LoVo (cell line): ENCODE measurements at regions not wholly inside any gene's neighbourhood (a gene's known extent, or its start where the extent isn't known, plus 50 kb on each side); places are given as distances from the start of the nearest gene placed in this dataset.

Source experiments
- DNase-seq: peaks from one replicate; pipeline ENCODE4 v3.0.0-alpha.2; 2016; ENCODE audit warnings: low spot score

DNA sequence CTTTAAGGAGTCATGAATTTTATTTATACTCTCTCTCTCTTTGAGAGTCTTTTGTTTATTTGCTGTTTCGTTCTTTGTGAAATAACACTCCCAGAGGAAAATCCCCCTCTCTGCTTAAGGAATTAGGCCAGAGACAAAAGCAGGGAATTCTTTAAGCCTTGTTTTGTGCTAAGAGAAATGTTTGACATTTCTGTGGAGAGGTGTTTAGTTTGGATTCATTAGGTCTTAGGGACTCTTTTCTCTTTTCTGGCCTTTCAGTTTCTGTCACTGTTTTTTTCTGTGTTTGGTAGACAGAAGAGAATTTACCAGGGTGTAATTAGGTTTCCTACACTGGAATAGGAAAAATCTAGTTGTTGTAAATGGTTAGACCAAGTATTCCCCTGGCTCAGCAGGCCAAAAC lies 241.8 kb upstream of the NR2F2 start:
- DNase-seq, result no peak

DNA sequence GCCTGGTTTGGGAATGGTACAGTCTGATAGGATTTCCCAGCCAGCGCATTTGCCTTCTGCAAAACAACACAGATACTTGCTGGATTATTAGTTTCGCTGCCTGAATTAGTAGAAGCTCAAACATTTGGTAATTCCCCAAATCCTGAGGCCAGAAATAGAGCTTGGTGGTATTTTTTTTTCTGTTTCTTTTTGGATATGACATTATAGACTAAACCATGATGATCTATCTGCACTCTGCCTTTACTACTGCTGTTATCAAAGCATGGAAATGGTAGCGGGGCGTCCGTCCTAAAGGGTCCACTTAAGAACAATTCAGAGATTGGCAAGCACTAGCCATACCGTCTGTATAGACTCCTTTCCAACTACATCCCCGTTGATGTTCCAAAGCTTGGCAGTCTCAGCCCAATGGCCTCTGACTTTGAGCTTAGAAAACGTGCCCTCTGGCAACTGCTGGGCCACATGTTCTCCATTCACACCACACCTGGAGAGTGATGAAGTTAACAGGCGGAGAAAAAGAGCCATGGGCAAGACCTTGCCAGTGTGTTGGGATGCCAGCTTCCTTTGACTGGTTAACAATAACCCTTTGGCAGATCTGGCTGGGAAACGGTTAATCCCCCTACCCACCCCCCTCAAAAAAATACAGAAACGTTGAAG lies 241.0 kb upstream of the NR2F2 start:
- no peak for DNase-seq

DNA sequence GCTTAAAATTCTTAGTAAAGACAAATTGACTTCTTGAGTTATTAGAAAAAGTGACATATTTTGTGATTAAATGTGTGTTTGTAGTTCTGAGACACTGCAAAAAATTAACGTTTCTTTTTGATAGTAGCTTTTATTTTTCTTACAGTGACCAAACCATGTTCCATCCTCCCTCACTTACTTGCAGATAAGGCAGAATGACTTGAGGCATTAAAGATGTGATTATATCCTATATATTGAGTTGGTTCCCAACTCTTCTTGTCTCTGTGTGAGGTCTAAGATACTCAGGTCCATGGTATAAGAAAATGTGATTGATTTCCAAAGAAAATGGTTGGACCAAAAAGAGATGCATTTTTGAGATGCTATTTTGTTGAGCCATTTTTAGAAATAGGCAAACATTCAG lies 238.3 kb upstream of the NR2F2 start:
- DNase-seq, result no peak

DNA sequence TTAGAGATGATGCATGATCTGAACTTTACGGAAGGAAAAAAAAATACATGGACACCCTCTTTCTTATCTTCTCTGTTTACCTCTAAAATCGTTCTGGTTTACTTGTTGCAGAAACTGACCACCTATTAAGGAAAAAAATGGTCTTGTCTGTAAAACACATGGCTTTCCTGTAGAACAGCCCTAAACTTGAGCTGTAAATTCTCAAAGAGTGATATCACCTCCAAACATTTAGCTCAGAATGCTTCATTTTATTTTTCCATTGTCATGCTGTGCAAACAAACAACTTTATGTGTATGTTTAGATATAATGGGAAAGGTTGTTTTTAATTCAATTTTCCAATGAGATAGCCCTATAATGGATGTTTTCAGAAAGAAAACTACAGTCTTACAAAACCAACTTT lies 237.4 kb upstream of the NR2F2 start:
- DNase-seq, result no peak

DNA sequence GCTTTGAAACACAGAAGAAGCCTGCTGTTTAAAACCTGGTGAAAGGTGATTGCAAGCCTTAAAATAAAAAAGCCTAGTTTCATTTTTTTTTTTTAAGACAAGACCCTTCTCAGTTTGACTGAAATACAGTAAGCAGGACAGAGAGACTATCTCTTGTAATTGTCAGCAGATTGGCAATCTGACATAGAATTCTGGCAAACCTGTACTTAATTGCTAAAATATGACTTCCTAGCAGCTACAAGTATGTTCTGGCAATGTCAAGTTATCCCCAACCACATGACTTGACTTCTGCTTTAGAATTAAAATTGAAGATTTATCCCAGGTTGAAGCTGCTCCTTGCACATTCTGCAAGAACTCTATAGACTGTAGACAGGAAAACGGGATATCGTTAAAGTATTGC lies 232.8 kb upstream of the NR2F2 start:
- DNase-seq, result no peak

DNA sequence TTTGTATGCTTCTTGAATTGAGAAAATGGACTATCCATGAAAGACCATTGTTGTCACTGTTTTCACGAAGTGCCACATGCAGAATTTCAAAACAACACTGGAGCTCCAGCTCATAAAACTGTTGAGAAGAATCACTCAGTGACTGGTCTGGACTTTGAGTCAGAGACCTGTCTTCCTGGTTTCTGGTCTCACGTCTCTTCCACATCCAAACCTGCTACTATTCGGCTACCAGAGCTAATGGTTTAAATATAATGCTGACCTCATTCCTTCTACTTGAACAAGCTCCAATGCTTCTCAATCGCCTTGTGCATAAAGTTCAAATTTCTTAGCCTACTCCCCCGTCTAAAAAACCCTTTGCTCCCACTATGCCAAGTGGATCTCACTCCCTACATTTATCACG lies 227.9 kb upstream of the NR2F2 start:
- no peak for DNase-seq

DNA sequence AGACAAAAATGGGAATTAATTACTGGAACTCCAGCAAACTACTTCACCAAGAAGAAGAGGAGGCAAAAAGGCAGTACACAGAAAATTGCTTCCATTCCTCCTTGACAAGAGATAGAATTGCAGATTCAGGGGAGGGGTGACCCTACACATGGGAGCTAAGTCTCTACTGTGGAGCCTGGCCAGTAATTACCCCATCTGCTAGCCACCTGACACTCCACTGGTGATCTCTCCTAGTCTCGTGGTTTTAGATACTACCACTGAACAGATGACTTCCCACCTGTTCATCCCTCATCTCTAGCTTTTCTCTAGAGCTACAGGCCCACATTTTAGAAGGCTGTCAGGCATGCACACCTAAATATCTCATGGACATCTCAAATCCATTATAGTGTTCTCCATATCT lies 224.3 kb upstream of the NR2F2 start:
- no peak for DNase-seq

DNA sequence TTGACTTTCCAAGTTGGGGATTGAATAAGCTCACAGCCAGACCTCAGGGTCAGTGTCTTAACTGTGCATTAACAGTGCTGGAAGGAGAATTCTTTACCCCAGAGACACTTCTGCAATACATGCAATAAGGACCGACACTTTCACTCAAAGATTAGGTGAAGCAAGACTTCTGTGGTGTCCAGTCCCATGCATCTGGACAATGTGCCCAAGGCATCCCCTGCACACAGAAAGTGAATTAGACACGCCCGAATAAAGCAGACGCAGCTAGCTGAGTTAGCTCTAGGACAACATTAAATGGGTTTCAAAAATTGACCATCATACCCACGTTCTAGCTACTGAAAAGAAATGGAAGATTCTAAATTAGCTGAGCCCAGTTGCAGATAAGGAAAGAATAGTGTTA lies 223.9 kb upstream of the NR2F2 start:
- no peak for DNase-seq

DNA sequence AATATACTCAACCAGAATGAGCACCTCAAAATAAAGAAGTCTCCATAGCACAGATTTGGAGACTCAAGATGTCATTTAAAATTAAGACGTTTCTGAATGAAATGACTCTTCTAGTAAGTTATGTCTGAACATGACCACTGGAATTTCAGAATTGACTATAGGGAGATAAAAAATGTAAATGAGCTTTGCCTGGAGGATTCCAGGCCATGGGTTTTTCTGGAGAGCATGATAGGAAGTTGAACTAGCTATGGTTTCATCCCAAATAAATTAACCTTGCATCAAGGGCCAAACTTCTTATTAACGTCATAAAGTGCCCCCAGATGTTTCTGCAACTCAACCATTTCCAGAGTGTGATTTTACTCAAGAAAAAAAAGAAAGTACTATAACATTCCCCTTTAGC lies 222.6 kb upstream of the NR2F2 start:
- no peak for DNase-seq

DNA sequence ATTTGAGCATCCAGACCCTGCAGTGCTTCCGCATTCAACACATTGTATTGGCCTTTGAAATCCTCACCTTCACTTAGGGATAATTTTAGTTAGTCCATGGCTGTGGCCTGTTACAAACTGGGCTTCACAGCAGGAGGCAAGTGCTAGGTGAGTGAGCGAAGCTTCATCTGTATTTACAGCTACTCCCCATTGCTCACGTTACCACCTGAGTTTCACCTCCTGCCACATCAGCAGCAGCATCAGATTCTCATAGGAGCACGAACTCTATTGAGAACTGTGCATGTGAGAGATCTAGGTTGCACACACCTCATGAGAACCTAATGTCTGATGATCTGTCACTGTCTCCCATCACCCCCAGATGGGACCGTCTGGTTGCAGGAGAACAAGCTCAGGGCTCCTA lies 222.1 kb upstream of the NR2F2 start:
- DNase-seq, result no peak

DNA sequence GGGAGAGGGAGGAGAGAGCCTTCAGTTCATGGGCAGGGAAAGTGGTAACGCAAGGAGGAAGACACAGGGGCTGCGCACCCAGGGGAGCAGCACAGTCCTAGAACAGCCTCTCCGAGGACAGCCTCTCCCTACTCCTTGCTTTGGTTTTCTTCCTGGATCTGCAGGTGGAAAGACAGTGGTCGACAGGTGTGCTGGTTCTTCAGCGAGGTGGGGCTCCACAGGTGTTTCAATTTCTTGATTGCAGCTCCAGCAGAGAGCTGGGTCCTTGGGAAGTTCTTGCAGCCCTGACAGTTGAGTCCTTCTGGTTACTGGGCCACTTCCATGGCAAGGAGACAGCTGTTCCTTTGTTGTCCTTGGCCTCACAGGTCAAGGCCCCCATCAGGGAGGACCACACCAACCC lies 220.7 kb upstream of the NR2F2 start:
- no peak for DNase-seq

DNA sequence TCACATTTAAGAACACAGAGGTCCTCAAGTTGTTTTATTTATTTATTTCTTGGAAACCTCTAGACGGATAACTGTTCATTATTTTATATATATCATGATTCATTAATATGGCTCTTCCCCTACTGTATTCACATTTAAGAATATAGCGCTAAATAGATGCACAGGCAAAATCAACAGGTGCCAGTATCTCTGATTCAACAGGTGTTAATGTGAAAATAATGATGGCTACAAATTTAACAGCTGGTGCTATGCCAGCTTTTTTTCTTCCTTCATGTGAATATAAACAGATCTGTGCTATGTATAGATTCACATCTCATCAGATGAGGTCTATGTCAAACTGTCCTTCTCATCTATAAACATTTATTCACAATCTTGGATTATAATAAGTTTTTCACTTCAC lies 218.5 kb upstream of the NR2F2 start:
- no peak for DNase-seq

DNA sequence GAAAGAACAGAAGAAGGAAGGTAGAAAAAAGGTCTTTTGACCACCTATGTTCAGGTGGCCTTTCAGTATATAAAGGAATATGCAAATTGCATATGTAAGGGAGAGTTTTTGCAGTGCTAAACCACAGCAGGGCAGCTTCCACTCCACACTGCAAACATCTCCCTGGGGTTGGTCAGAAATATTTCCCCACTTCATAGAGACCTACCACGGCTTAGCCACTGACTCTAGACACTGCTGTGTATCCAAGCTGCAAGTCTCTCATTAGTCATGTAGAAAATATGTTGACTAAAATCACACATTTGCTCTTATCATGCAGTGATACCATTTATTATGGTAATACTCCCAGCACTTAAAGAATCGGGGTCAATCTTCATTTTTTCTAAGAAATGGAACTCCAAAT lies 214.9 kb upstream of the NR2F2 start:
- DNase-seq, result no peak

DNA sequence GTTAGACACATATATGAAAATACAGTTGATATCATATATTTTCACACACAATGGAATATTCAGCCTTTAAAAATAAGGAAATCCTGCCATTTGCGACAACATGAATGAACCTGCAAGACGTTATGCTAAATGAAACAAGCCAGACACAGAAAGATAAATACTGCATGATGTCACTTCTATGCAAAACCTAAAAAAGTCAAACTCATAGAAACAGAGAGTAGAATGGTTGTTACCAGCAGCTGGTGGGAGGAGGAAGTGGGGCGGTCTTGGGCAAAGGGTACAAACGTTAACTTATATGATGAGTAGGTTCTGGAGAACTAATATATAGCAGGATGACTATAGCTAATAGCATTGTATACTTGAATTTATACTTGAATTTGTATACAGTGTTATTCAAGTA lies 213.2 kb upstream of the NR2F2 start:
- no peak for DNase-seq

DNA sequence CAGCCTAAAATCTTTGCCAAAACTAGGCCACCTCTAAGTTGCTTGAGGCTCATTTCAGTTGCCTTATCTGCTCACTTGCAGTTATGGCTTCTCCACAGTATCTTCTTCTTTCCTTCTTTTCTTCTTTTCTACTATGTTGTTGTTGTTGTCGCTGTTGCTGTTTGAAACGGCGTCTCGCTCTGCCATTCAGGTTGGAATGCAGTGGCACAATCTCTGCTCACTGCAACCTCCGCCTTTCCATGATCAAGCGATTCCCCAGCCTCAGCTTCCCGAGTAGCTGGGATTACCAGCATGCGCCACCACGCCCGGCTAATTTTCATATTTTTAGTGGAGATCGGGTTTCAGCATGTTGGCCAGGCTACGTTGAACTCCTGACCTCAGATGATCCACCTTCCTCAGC lies 210.8 kb upstream of the NR2F2 start:
- DNase-seq, result no peak

DNA sequence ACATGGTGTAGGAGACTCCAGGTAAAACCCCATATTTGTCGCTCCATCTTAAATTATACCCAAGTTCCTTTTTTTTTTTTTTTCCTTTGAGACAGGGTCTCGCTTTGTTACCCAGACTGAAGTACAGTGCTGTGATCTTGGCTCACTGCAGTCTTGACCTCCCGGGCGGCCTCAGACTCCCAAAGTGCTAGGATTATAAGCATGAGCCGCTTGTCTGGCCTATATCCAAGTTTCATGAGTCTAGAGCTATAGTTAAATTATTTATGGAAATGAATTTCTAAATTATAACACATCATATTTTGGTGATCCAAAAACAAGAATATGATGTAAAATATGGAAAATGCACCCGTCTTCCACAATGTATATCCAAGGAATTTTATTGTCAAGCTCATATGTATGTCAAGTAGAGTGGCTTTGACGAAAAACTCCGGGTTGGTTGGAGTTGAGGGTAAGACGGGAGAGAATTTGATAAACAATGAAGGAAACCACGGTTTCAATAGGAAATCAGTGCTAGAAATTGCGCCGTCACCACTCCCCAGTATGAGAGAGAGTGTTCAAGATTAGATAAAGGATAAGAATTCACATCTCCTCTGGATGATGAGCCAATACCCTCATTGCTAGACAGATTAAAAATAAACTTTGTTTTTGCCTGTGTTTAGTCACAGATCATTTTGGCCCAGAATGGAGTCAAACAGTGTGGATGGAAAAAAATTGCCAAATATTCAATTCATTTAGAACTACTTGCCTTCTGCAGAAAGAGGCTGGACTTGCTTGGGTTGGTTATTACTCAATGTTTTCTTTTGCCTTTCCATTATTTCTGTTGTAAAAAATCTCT lies 209.2 kb upstream of the NR2F2 start:
- no peak for DNase-seq

DNA sequence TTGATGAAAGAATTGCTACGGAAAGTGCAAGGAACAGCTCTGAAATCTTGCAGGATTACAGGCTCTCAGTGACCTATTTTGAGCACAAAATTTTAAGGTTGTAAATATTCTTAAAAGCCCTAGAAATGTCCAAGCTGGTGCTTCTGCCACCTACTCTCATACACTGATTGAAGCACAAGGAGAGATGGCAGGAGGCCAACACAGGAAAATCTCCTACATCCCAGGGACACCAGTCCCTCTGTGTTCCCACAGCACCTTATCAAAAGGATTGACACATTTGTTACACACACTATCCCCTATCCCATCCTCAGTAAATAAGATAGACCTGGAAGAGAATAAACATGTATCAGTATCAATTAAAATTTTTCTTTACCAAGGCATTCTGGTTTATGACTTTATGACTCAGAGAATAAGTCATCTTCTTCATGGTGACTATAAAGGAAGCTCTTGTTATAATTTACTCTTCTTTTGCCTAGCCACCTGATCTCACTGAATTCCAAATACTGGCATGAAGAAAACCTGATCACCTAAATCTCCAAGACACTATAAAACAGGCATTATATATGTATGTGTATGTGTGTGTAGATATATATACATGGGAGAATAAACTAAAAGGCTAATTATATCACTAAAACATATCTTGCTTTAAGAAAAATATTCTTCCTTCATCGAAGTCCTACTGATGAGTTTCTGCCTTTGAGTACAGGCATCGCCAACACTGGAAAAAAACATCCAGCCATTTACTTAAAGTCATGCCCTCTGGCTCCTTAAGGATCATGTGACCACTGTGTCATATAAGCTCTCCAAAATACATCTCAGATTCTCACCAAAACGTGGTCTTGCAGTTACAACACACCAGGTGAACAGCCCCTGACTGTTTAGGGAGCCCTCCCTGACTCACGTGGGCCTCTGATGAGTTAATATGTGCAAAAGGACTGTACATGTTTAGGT lies 208.1 kb upstream of the NR2F2 start:
- peak; percentile 23 for DNase-seq

DNA sequence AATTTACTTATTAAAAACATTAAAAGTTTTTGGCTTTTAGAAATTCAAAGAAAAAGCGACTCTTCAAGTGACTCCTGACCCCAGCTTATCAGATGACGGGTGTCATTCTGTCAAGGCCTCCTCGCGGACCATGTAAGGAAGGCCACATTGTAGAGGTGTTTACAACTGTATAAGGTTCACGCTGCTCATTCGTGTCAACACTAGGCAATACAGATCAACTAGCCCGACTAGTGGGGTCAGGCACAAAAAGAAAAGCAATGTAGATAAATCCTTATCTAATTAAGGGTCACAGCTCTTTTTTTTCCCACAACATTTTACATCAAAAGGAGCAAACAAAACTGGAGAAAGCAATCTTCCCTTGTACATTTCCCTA lies 207.5 kb upstream of the NR2F2 start:
- no peak for DNase-seq

DNA sequence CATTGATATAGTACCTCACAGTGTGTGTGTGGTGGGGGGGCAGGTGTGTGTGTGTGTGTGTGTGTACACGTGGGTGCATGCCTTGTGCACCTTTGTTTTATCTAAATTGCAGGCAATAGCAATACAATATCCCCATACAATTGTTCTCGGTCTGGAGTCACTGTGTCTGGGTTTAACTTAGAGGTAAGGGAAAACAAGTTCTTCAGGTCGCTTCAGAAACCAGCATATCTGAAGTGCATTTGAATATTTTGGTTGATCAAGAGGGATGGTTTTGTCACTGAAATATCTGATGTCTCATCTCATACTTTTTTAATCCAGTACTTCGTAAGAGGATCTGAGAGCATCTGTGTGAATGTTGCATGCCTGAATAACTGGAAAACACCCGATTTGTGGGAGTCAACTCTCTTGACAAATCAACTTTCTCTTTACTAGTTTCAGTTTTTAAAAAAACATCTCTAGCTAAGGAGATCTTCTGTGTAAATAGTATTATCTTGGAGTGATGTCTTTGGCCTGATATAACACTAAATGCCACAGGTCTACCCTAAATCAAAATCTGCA lies 206.8 kb upstream of the NR2F2 start:
- no peak for DNase-seq

DNA sequence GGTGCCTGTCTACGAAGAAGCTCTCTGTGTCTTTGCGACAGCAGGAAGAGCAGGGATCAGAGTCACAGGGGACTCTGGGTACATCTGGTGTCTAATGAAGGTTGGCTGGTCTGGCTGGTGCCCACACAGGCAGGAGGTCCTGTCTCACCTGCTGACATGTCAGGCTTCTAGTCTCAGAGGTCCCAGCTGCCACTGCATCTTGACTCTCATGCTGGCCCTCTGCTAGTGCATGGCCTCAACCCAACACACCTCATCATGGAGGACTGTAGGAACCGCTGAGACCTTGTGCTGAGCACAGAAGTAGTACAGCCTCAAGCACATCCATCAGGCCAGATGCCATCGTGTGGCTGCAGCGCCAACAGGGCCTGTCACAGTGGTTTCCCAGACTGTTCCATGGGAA lies 206.1 kb upstream of the NR2F2 start:
- no peak for DNase-seq

DNA sequence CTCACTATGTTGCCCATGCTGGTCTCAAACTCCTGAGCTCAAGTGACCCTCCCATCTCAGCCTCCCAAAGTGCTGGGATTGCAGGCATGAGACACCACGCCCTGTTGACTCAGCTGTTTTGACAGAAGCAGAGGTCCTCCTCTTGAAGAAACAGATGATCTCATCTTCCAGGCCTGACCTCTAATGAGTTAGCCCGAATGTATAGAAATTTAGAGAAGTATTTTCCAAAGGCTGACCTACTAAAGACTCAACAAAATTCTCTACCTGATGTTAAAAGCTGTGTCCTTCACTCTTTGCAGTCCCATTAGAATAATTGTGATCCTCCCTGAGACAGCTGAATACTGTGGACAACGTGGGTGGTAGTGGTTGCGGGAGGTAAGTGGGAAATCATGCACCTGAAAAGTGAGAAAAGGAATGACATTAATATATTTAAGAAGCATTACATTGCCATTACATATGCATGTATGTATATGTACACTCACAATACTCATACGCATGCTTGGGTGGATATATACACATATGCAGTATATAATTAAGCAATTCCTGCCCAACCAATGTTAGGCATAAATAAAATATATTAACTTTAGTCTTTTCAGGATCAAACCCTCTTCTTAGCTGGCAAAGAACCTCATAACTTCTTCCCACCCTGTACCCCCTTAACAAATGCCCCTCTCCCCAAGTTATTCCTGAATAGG lies 204.6 kb upstream of the NR2F2 start:
- DNase-seq, result no peak

DNA sequence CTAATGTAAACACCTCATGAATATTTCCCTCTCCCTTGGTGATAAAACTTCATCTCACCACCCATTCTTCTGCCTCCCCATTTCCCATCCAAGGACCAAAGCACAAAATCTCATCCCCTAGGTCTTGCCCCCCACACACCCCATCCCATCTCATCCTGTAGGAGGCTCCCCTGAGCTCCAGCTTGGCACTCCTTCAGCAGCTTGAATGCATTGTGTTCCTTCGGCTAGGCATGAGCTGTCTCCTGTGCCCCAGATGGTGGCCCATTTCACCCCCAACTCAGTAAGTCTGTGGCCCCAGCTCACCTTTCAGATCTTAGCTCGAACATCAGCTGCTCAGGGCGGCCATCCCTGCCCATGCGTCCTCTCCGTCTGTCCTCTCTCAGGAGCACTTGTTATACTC lies 203.6 kb upstream of the NR2F2 start:
- no peak for DNase-seq
